Endothelial cell (in vitro differentiated cells): ENCODE measurements at regions not wholly inside any gene's neighbourhood (a gene's known extent, or its start where the extent isn't known, plus 50 kb on each side); places are given as distances from the start of the nearest gene placed in this dataset.

Experiments used
- DNase-seq: peaks from one replicate; pipeline ENCODE4 v3.0.0; 2021; ENCODE audit warnings: low spot score
- H3K27ac Mint-ChIP-seq: one replicate; pipeline ENCODE4 v1.8.0; 2021; ENCODE audit warnings: mixed read lengths, inconsistent platforms; ENCODE audit not compliant: unreplicated experiment
- H3K27me3 Mint-ChIP-seq: one replicate; pipeline ENCODE4 v1.8.0; 2021; ENCODE audit warnings: mild to moderate bottlenecking, moderate library complexity, mixed read lengths, inconsistent platforms; ENCODE audit not compliant: unreplicated experiment
- H3K36me3 Mint-ChIP-seq: one replicate; pipeline ENCODE4 v1.8.0; 2021; ENCODE audit warnings: mild to moderate bottlenecking, low read depth, mixed read lengths, inconsistent platforms; ENCODE audit not compliant: unreplicated experiment
- H3K4me1 Mint-ChIP-seq: one replicate; pipeline ENCODE4 v1.8.0; 2021; ENCODE audit warnings: mild to moderate bottlenecking, mixed read lengths, inconsistent platforms; ENCODE audit not compliant: unreplicated experiment
- H3K4me3 Mint-ChIP-seq: one replicate; pipeline ENCODE4 v1.8.0; 2021; ENCODE audit warnings: mild to moderate bottlenecking, mixed read lengths, inconsistent platforms; ENCODE audit not compliant: unreplicated experiment
- H3K9me3 Mint-ChIP-seq: one replicate; pipeline ENCODE4 v1.8.0; 2021; ENCODE audit warnings: mixed read lengths, inconsistent platforms; ENCODE audit not compliant: unreplicated experiment
- TF ChIP-seq, protein P1 (sequence below): fragments of 200-600 bp; sonication (generic); IDR thresholded peaks from one replicate; pipeline ENCODE4 v1.5.0; 2021; ENCODE audit warnings: antibody characterized with exemption; ENCODE audit not compliant: unreplicated experiment

DNA sequence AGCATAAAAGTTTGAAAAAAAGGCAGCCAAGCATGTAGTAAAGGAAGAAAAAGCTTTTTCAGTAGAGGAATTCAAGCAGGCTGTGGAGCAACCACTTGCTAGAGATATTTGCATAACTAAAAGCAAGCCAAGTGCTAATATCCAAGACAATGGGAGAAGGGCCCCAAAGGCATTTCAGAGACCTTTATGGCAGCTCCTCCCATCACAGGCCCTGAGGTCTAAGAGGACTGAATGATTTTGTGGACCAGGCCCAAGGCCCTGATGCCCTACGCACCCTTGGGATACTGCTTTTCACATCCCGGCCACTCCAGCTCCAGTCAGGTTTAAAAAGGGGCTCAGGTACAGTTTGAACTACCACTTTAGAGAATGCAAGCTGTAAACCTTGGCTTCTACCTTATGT lies 261.7 kb upstream of the SEMA3C start:
- H3K9me3 Mint-ChIP-seq: no peaks in the 10 kb centered on the region

DNA sequence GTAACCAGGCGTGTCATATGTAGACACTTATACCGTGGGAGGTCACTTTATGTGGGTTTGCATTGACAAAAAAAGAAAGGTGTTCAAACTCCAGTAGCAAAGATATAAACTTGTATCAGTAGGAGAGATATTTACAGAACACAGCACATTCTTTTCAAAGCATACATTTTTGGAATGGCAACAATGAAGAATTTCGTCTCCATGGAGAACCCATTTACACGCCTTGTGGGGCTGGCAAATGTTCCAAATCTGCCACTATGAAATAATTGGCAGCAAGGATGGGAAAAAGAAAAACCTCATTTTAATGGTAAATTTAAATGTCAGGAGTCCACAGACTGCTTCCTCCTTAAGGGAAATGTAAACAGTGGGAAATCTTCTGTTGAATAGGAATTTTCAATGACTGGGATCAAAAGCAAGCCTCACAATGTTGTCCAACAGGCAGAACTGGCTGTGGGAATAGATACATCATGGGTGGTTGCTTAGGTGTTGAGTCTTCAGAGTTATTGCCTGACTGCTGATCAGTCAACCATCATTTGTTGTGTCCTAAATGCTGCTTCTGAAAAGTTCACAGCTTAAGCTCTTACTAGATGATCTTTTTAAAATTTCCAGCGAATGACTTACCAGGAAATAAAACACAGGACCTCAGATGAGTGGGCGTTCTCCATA lies 256.6 kb upstream of the SEMA3C start:
- Mint-ChIP-seq H3K4me3 (no peak overlapping the region), H3K4me1 (no peaks in the 10 kb centered on the region), H3K9me3 (no peaks in the 10 kb centered on the region), H3K36me3 (no peaks in the 10 kb centered on the region), H3K27me3 (peaks cover 2% of the 10 kb centered on the region), H3K27ac (no peak overlapping the region)
- no peak for DNase-seq
- TF ChIP-seq, protein P1, sequence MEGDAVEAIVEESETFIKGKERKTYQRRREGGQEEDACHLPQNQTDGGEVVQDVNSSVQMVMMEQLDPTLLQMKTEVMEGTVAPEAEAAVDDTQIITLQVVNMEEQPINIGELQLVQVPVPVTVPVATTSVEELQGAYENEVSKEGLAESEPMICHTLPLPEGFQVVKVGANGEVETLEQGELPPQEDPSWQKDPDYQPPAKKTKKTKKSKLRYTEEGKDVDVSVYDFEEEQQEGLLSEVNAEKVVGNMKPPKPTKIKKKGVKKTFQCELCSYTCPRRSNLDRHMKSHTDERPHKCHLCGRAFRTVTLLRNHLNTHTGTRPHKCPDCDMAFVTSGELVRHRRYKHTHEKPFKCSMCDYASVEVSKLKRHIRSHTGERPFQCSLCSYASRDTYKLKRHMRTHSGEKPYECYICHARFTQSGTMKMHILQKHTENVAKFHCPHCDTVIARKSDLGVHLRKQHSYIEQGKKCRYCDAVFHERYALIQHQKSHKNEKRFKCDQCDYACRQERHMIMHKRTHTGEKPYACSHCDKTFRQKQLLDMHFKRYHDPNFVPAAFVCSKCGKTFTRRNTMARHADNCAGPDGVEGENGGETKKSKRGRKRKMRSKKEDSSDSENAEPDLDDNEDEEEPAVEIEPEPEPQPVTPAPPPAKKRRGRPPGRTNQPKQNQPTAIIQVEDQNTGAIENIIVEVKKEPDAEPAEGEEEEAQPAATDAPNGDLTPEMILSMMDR: no peak

More for the DNA sequence above, 261.7 kb upstream of the SEMA3C start:
- Mint-ChIP-seq H3K4me3 (no peak overlapping the region), H3K36me3 (no peaks in the 10 kb centered on the region), H3K4me1 (no peaks in the 10 kb centered on the region), H3K27ac (no peak overlapping the region), H3K27me3 (peaks cover 2% of the 10 kb centered on the region)
- no peak for DNase-seq
- TF ChIP-seq, protein P1: no peak

DNA sequence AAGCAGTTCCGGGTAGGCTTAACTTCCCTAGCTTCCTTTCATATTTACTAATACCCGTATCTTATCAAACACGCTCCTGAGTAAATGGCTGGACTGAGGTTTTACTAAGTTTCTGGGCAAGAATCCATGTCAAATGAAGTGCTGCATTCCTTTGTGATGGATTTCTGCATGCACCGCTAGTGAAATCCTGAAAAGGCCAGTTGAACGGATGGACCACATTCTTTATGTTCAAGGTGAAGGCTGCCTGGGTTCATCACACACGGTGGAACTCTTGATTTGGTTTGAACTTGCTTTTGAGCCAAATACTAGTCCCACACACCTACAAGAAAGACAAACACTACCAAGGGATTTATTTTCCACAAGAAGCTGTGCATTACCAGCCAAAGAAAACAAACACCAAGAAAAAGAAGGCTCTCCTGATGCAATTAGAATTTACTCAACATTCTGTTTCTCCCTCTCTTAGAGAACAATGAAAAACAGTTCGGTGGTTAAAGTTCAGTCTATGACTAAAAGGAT lies 255.0 kb upstream of the SEMA3C start:
- DNase-seq: no peak
- H3K9me3 Mint-ChIP-seq: no peaks in the 10 kb centered on the region
- no peaks in the 10 kb centered on the region for H3K36me3 Mint-ChIP-seq
- no peak overlapping the region for H3K27ac Mint-ChIP-seq
- H3K4me3 Mint-ChIP-seq: no peak overlapping the region
- no peaks in the 10 kb centered on the region for H3K4me1 Mint-ChIP-seq
- H3K27me3 Mint-ChIP-seq: peaks cover 2% of the 10 kb centered on the region
- TF ChIP-seq, protein P1: no peak

DNA sequence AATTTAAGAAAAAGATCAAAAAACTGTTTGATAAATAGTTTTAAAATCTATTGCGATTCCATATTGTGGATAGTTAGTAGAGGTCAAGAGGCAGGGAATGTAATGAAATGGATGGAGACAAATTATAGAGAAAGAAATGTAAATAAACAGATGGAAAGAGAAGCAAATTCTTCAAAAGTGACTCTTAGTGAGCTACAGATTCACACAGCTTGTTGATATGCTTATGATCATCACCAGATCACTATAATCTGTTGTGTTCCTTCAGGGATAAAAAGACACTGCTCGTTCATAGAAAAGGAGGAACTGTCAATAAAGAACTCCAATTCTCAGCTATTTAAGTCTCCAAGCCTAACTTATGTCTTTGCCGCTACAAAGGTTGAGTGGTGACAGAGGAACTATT lies 251.4 kb upstream of the SEMA3C start:
- Mint-ChIP-seq H3K27me3 (no peaks in the 10 kb centered on the region), H3K9me3 (no peaks in the 10 kb centered on the region), H3K4me1 (no peaks in the 10 kb centered on the region), H3K36me3 (no peaks in the 10 kb centered on the region), H3K27ac (no peak overlapping the region), H3K4me3 (no peak overlapping the region)
- TF ChIP-seq, protein P1: no peak
- no peak for DNase-seq

DNA sequence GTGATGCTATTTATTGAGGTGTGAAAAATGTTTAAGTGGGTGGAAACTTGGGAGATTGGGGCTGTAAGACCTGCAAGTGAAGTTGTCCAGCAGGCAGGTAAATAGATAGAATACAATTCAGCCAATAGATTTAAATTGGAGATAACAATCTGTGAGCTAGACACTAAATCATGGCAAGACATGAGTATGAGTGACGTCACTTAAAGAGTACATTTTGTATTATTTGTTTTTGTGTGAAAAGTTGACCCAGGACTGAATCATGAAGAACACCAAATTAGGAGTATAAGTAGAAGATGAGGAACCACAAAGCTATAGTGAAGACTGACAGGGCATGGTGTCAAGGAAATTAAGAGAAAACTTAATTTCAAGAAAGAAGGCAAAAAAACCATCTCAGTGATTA lies 249.1 kb upstream of the SEMA3C start:
- DNase-seq: no peak
- no peaks in the 10 kb centered on the region for H3K36me3 Mint-ChIP-seq
- no peak overlapping the region for H3K4me3 Mint-ChIP-seq
- TF ChIP-seq, protein P1: no peak
- no peaks in the 10 kb centered on the region for H3K4me1 Mint-ChIP-seq
- no peaks in the 10 kb centered on the region for H3K9me3 Mint-ChIP-seq
- H3K27me3 Mint-ChIP-seq: no peaks in the 10 kb centered on the region
- H3K27ac Mint-ChIP-seq: no peak overlapping the region
